Spleen (tissue), 7 donors: ENCODE measurements at regions not wholly inside any gene's neighbourhood (a gene's known extent, or its start where the extent isn't known, plus 50 kb on each side); places are given as distances from the start of the nearest gene placed in this dataset.

ENCODE experiments used
- POLR2A ChIP-seq, 3 donors: fragments of 450-650 bp; IDR thresholded peaks; one replicate each; pipeline ENCODE4 v1.5.1; 2017; ENCODE audit warnings: antibody characterized with exemption in 3 of 3, mild to moderate bottlenecking in 1 of 3
- POLR2AphosphoS5 ChIP-seq, 3 donors: sonication (generic); formaldehyde crosslinking; IDR thresholded peaks; one replicate each; pipeline ENCODE4 v1.5.1; 2017; ENCODE audit warnings: antibody characterized with exemption in 3 of 3
- TF ChIP-seq, protein P1 (sequence below), 11 experiments: fragments of 200-600 bp in 7 of 11; fragments of 450-650 bp in 4 of 11; sonication (generic) in 4 of 11; IDR thresholded peaks in 8 of 11; conservative IDR thresholded peaks in 3 of 11; 1 replicate in 7 of 11; 2 replicates in 4 of 11; pipeline versions ENCODE4 v1.4.0 to v1.8.0; 2016 to 2021; ENCODE audit warnings: antibody characterized with exemption in 11 of 11, inconsistent platforms in 4 of 11, mild to moderate bottlenecking in 1 of 11
- donor health status: DM: no; HTN: no; CAD: no; lungs with moderate emphysema.
- donor health status: DM: no; HTN: no; CAD: no.
- donor health status: DM: no; HTN: no; CAD: no.

- TF ChIP-seq, protein P1, sequence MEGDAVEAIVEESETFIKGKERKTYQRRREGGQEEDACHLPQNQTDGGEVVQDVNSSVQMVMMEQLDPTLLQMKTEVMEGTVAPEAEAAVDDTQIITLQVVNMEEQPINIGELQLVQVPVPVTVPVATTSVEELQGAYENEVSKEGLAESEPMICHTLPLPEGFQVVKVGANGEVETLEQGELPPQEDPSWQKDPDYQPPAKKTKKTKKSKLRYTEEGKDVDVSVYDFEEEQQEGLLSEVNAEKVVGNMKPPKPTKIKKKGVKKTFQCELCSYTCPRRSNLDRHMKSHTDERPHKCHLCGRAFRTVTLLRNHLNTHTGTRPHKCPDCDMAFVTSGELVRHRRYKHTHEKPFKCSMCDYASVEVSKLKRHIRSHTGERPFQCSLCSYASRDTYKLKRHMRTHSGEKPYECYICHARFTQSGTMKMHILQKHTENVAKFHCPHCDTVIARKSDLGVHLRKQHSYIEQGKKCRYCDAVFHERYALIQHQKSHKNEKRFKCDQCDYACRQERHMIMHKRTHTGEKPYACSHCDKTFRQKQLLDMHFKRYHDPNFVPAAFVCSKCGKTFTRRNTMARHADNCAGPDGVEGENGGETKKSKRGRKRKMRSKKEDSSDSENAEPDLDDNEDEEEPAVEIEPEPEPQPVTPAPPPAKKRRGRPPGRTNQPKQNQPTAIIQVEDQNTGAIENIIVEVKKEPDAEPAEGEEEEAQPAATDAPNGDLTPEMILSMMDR (IDR thresholded peaks at IDR 0.05 in 8 of 11, conservative IDR thresholded peaks at IDR 0.05 in 3 of 11), result no peak
- no peak for TF ChIP-seq POLR2AphosphoS5 (IDR thresholded peaks at IDR 0.05)
- TF ChIP-seq POLR2A (IDR thresholded peaks at IDR 0.05), result no peak
These were observed 59.1 kb upstream of the RAB3GAP2 start for GRCh38 chr1:220331318-220331717.
